H1 (cell line): ENCODE measurements at regions not wholly inside any gene's neighbourhood (a gene's known extent, or its start where the extent isn't known, plus 50 kb on each side); places are given as distances from the start of the nearest gene placed in this dataset.

Experiments
- CHD2 ChIP-seq: IDR thresholded peaks from 2 replicates; pipeline ENCODE4 v1.6.1; 2012; ENCODE audit warnings: low read length, improper control_type of control experiment
- CTCF ChIP-seq, 3 experiments: IDR thresholded peaks; 1 replicate in 2 of 3; 2 replicates in 1 of 3; pipeline versions ENCODE4 v1.5.1 to v1.6.1; 2011; ENCODE audit warnings: low read length in 3 of 3, mild to moderate bottlenecking in 3 of 3, inconsistent platforms in 2 of 3, low read depth in 1 of 3, moderate library complexity in 1 of 3; ENCODE audit not compliant: insufficient read depth in 1 of 3; ENCODE audit errors: control extremely low read depth in 1 of 3
- HDAC2 ChIP-seq, 2 experiments: fragments of 300-600 bp in 1 of 2; sonication (generic) in 1 of 2; IDR thresholded peaks; 2 replicates each; pipeline ENCODE4 v1.6.1; 2011 to 2012; ENCODE audit warnings: low read depth in 2 of 2, low read length in 2 of 2, mild to moderate bottlenecking in 2 of 2, moderate library complexity in 2 of 2, borderline replicate concordance in 1 of 2, inconsistent platforms in 1 of 2
- MAX ChIP-seq: IDR thresholded peaks from 2 replicates; pipeline ENCODE4 v1.6.1; 2012; ENCODE audit warnings: inconsistent platforms
- POLR2AphosphoS5 ChIP-seq: IDR thresholded peaks from 2 replicates; pipeline ENCODE4 v1.6.1; 2011; ENCODE audit warnings: low read depth, low read length
- RNF2 ChIP-seq: fragments of 200-900, 300-1000 bp; sonication (generic); IDR thresholded peaks from 2 replicates; pipeline ENCODE4 v1.7.1; 2016; ENCODE audit warnings: borderline replicate concordance, low read depth, mild to moderate bottlenecking, antibody characterized with exemption, low read length; ENCODE audit not compliant: poor library complexity, severe bottlenecking; ENCODE audit errors: missing control alignments
- YY1 ChIP-seq: IDR thresholded peaks from 2 replicates; pipeline ENCODE4 v1.6.1; 2011; ENCODE audit warnings: low read depth, mild to moderate bottlenecking, low read length
- ZNF274 ChIP-seq: IDR thresholded peaks from 2 replicates; pipeline ENCODE4 v1.7.0; 2012; ENCODE audit warnings: low read length, borderline replicate concordance; ENCODE audit errors: extremely low read depth

GRCh38 chr14:65195042-65195719 lies 92.9 kb upstream of the MAX start:
- TF ChIP-seq HDAC2 (IDR thresholded peaks at IDR 0.05; ENCODE audit: borderline replicate concordance in 1 of 2, low read depth in 2 of 2, low read length in 2 of 2) (no peak), MAX (no peak), YY1 (no peak), ZNF274 (no peak), POLR2AphosphoS5 (no peak), CHD2 (no peak), CTCF (IDR thresholded peaks at IDR 0.05; ENCODE audit: control extremely low read depth in 1 of 3, insufficient read depth in 1 of 3, low read depth in 1 of 3, low read length in 3 of 3) (no peak), RNF2 (no peak)
